ENCODE measurements at regions not wholly inside any gene's neighbourhood (a gene's known extent, or its start where the extent isn't known, plus 50 kb on each side); places are given as distances from the start of the nearest gene placed in this dataset.
"Not testable (repeated sequence)": the region's sequence is repeated elsewhere in the genome, so short reads cannot be mapped to it uniquely, and the experiment has no call there.

GRCh38 chr3:28601291-28601690, 252.7 kb upstream of the AZI2 start:
- H3K27ac ChIP-seq (ENCODE audit: insufficient read depth, low read depth, low read length, poor library complexity, severe bottlenecking): no peak overlapping the region
- 89 to 90% methylated on average over 3 to 4 of the region's 4 CpGs for WGBS, 2 experiments

DNA sequence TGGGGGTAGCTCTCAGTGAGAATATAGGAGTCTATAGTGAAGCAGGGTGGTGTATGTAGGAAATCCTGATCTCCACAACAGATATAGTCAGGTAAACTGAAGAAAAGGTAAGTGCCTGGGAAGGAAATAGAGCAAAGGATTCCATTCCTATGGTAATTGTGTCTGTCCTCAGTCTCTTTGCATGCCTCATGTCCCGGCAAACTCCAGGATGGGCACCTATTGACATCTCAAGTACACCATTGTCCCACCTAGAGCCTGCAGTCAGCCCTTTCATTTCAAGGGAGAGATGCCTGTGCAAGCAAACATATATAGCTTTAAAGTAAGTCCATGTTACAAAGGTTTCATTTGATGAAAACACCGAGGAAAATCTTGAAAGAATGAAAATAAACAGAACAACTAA, 257.7 kb upstream of the AZI2 start:
- Histone ChIP-seq H3K9me3 (ENCODE audit: control insufficient read depth, low read length) (no peaks in the 10 kb centered on the region), H3K36me3 (ENCODE audit: control insufficient read depth, insufficient read depth, low read length) (no peaks in the 10 kb centered on the region), H3K27me3 (ENCODE audit: control insufficient read depth, insufficient read depth, low read length, poor library complexity, severe bottlenecking) (no peaks in the 10 kb centered on the region), H3K4me3 (ENCODE audit: insufficient read depth, low read depth, low read length) (no peak overlapping the region), H3K4me1 (ENCODE audit: control insufficient read depth, insufficient read depth, low read length) (no peaks in the 10 kb centered on the region), H3K27ac (ENCODE audit: insufficient read depth, low read depth, low read length, poor library complexity, severe bottlenecking) (no peak overlapping the region)
- WGBS, 2 experiments: 91 to 95% methylated on average over 1 of the region's 2 CpGs

More at GRCh38 chr3:28601291-28601690, 252.7 kb upstream of the AZI2 start:
- Histone ChIP-seq H3K9me3 (ENCODE audit: control insufficient read depth, low read length) (no peaks in the 10 kb centered on the region), H3K27me3 (ENCODE audit: control insufficient read depth, insufficient read depth, low read length, poor library complexity, severe bottlenecking) (no peaks in the 10 kb centered on the region), H3K4me3 (ENCODE audit: insufficient read depth, low read depth, low read length) (no peak overlapping the region), H3K4me1 (ENCODE audit: control insufficient read depth, insufficient read depth, low read length) (no peaks in the 10 kb centered on the region), H3K36me3 (ENCODE audit: control insufficient read depth, insufficient read depth, low read length) (no peaks in the 10 kb centered on the region)

DNA sequence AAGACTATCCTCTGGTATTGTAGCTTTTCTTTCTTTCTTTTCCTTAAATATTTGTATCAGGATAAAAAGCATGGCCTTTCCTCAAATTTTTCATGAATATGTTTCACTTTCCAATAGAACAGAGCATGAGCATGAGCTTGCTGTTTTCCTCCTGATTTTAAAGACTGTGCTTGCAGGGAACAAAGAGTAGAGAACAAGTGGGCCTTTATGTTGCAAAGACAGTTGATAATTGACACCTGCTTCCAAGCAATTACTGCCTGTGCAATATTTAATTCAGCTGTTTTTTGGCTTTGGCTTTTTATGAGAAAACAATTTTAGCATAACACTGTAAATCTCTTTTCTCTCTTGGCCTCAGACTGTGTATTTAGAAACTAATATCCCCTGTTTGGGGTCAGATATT, 263.6 kb upstream of the AZI2 start:
- Histone ChIP-seq H3K4me1 (ENCODE audit: control insufficient read depth, insufficient read depth, low read length) (no peaks in the 10 kb centered on the region), H3K9me3 (ENCODE audit: control insufficient read depth, low read length) (no peaks in the 10 kb centered on the region), H3K27ac (ENCODE audit: insufficient read depth, low read depth, low read length, poor library complexity, severe bottlenecking) (no peak overlapping the region), H3K27me3 (ENCODE audit: control insufficient read depth, insufficient read depth, low read length, poor library complexity, severe bottlenecking) (no peaks in the 10 kb centered on the region), H3K36me3 (ENCODE audit: control insufficient read depth, insufficient read depth, low read length) (no peaks in the 10 kb centered on the region), H3K4me3 (ENCODE audit: insufficient read depth, low read depth, low read length) (no peak overlapping the region)

DNA sequence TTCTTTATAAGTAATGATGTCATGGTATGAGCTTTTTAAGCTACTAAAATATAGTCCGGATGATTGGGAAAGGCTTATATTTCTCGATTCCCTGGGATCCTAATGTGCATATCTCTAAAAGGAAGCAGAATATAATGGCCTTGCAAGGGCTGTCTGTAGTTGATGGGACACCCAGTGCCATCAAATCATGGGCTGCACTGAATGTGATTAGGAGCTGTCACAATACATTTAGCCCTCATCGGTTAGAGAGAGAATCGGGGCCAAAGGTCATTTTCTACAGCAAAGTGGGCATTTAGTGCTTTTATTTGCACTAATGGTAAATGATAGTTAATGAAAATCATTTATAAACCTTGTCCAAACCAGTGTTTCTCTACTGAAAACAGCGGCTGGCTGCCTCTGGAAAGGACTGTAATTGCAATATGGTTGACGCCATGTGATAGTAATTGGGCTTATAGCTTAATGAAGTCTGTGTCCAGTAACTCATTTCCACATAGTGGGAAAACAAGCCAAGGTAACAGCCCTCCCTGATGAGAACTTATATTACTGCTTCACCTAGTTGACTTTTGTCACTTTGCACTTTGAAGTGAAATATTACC, 265.0 kb upstream of the AZI2 start:
- WGBS, 2 experiments: 93 to 100% methylated on average over 6 of the region's 6 CpGs
- Histone ChIP-seq H3K4me3 (ENCODE audit: insufficient read depth, low read depth, low read length) (no peak overlapping the region), H3K9me3 (ENCODE audit: control insufficient read depth, low read length) (no peaks in the 10 kb centered on the region)

DNA sequence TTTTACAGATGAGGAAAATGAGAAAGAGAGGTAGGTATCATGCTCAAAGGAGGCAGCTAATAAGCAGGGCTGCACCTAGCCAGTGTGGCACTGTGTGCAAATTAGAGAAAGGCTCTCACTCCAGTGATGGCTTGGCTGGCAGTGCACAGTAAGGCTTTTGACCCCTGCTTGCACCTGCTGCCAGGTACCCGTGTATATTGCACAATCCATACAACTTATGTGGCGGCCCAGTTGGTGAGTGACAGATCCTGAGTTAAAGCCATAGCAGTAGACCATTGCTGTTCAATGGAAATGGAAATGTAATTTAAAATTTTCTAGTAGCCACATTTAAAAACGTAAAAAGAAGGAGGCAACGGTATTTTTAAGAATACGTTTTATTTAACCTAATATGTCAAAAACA, 266.4 kb upstream of the AZI2 start:
- no peaks in the 10 kb centered on the region for H3K4me1 ChIP-seq (ENCODE audit: control insufficient read depth, insufficient read depth, low read length)
- H3K9me3 ChIP-seq (ENCODE audit: control insufficient read depth, low read length): no peaks in the 10 kb centered on the region
- H3K36me3 ChIP-seq (ENCODE audit: control insufficient read depth, insufficient read depth, low read length): no peaks in the 10 kb centered on the region
- 90 to 96% methylated on average over 3 to 5 of the region's 5 CpGs for WGBS, 2 experiments
- H3K27ac ChIP-seq (ENCODE audit: insufficient read depth, low read depth, low read length, poor library complexity, severe bottlenecking): no peak overlapping the region
- H3K4me3 ChIP-seq (ENCODE audit: insufficient read depth, low read depth, low read length): no peak overlapping the region
- H3K27me3 ChIP-seq (ENCODE audit: control insufficient read depth, insufficient read depth, low read length, poor library complexity, severe bottlenecking): no peaks in the 10 kb centered on the region

More for the DNA sequence above, 265.0 kb upstream of the AZI2 start:
- Histone ChIP-seq H3K4me1 (ENCODE audit: control insufficient read depth, insufficient read depth, low read length) (no peaks in the 10 kb centered on the region), H3K36me3 (ENCODE audit: control insufficient read depth, insufficient read depth, low read length) (no peaks in the 10 kb centered on the region), H3K27ac (ENCODE audit: insufficient read depth, low read depth, low read length, poor library complexity, severe bottlenecking) (no peak overlapping the region), H3K27me3 (ENCODE audit: control insufficient read depth, insufficient read depth, low read length, poor library complexity, severe bottlenecking) (no peaks in the 10 kb centered on the region)

DNA sequence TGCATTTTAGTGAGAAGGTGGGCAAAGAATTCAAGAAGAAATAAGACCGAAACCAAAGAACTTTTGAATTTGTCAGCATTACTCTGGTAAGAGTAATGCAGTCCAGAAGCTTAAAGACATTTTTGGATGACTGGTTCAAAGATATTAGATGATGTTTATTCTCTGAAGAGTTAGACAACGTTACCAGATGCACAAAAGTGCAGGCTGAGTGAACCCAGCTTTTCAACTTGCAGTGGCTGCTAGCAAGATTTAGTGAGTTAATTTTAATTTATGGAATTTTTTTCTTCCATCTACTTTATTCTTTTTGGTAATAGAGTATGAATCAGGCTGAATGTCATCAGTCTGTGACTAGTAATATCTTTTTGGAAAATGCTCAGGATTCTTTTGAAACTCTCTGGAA, 267.3 kb upstream of the AZI2 start:
- no peaks in the 10 kb centered on the region for H3K27me3 ChIP-seq (ENCODE audit: control insufficient read depth, insufficient read depth, low read length, poor library complexity, severe bottlenecking)
- H3K9me3 ChIP-seq (ENCODE audit: control insufficient read depth, low read length): no peaks in the 10 kb centered on the region
- 94 to 100% methylated on average over 2 of the region's 2 CpGs for WGBS, 2 experiments
- no peak overlapping the region for H3K27ac ChIP-seq (ENCODE audit: insufficient read depth, low read depth, low read length, poor library complexity, severe bottlenecking)
- H3K4me1 ChIP-seq (ENCODE audit: control insufficient read depth, insufficient read depth, low read length): no peaks in the 10 kb centered on the region
- H3K4me3 ChIP-seq (ENCODE audit: insufficient read depth, low read depth, low read length): no peak overlapping the region
- H3K36me3 ChIP-seq (ENCODE audit: control insufficient read depth, insufficient read depth, low read length): no peaks in the 10 kb centered on the region

- Histone ChIP-seq H3K9me3 (ENCODE audit: control insufficient read depth, low read length) (no peaks in the 10 kb centered on the region), H3K4me1 (ENCODE audit: control insufficient read depth, insufficient read depth, low read length) (no peaks in the 10 kb centered on the region), H3K27me3 (ENCODE audit: control insufficient read depth, insufficient read depth, low read length, poor library complexity, severe bottlenecking) (no peaks in the 10 kb centered on the region), H3K27ac (ENCODE audit: insufficient read depth, low read depth, low read length, poor library complexity, severe bottlenecking) (no peak overlapping the region), H3K36me3 (ENCODE audit: control insufficient read depth, insufficient read depth, low read length) (no peaks in the 10 kb centered on the region), H3K4me3 (ENCODE audit: insufficient read depth, low read depth, low read length) (no peak overlapping the region)
- 100% methylated on average over 1 of the region's 1 CpG; no CpG with 5 or more reads in 1 of the 2 experiments for WGBS, 2 experiments
Measured at GRCh38 chr3:28617821-28618220, 269.2 kb upstream of the AZI2 start.

DNA sequence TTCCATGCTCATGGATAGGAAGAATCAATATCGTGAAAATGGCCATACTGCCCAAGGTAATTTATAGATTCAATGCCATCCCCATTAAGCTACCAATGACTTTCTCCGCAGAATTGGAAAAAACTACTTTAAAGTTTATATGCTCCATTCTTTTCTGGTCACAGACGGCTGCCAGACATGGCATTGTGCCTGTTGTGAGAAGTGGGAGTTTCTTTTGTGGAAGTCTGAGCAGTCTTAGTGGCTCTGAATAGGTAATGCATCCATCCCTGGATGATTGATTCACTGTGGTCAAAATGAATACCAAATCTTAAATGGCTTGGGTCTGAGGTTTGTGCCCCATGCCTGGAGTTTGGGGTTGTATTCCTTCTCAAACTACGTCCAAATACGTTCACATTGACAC, 274.5 kb upstream of the AZI2 start:
- 87 to 92% methylated on average over 3 to 5 of the region's 5 CpGs for WGBS, 2 experiments
- Histone ChIP-seq H3K27me3 (ENCODE audit: control insufficient read depth, insufficient read depth, low read length, poor library complexity, severe bottlenecking) (no peaks in the 10 kb centered on the region), H3K36me3 (ENCODE audit: control insufficient read depth, insufficient read depth, low read length) (no peaks in the 10 kb centered on the region), H3K27ac (ENCODE audit: insufficient read depth, low read depth, low read length, poor library complexity, severe bottlenecking) (no peak overlapping the region), H3K9me3 (ENCODE audit: control insufficient read depth, low read length) (no peaks in the 10 kb centered on the region), H3K4me3 (ENCODE audit: insufficient read depth, low read depth, low read length) (no peak overlapping the region), H3K4me1 (ENCODE audit: control insufficient read depth, insufficient read depth, low read length) (no peaks in the 10 kb centered on the region)

GRCh38 chr3:28624084-28624483, 275.5 kb upstream of the AZI2 start:
- H3K4me1 ChIP-seq (ENCODE audit: control insufficient read depth, insufficient read depth, low read length): no peaks in the 10 kb centered on the region
- no peaks in the 10 kb centered on the region for H3K9me3 ChIP-seq (ENCODE audit: control insufficient read depth, low read length)
- WGBS, 2 experiments: 95 to 100% methylated on average over 2 of the region's 3 CpGs
- H3K4me3 ChIP-seq (ENCODE audit: insufficient read depth, low read depth, low read length): no peak overlapping the region
- no peak overlapping the region for H3K27ac ChIP-seq (ENCODE audit: insufficient read depth, low read depth, low read length, poor library complexity, severe bottlenecking)
- no peaks in the 10 kb centered on the region for H3K36me3 ChIP-seq (ENCODE audit: control insufficient read depth, insufficient read depth, low read length)
- no peaks in the 10 kb centered on the region for H3K27me3 ChIP-seq (ENCODE audit: control insufficient read depth, insufficient read depth, low read length, poor library complexity, severe bottlenecking)

DNA sequence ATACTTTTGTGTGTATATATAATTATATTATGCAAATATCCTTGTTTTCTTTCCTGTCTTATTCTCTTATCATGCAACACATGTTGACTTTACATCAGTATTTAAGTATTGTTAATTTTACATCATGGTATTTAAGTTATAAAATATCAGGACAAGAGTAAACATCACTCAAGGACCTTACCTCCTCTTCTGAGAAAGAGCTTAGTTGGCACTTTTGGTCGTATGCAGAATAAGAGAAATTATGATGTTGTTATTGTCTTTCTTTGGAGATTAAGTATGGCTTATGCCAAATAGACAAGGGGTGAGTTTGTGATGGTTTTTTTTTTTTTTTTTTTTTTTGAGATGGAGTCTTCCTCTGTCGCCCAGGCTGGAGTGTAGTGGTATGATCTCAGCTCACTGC, 279.2 kb upstream of the AZI2 start:
- H3K9me3 ChIP-seq (ENCODE audit: control insufficient read depth, low read length); H3K36me3 ChIP-seq (ENCODE audit: control insufficient read depth, insufficient read depth, low read length); H3K4me3 ChIP-seq (ENCODE audit: insufficient read depth, low read depth, low read length); H3K27me3 ChIP-seq (ENCODE audit: control insufficient read depth, insufficient read depth, low read length, poor library complexity, severe bottlenecking); H3K27ac ChIP-seq (ENCODE audit: insufficient read depth, low read depth, low read length, poor library complexity, severe bottlenecking); H3K4me1 ChIP-seq (ENCODE audit: control insufficient read depth, insufficient read depth, low read length): not testable (repeated sequence)
- WGBS, 2 experiments: 67 to 70% methylated on average over 1 to 2 of the region's 2 CpGs

GRCh38 chr3:28634019-28634418, 285.4 kb upstream of the AZI2 start:
- Histone ChIP-seq H3K36me3 (ENCODE audit: control insufficient read depth, insufficient read depth, low read length) (no peaks in the 10 kb centered on the region), H3K4me3 (ENCODE audit: insufficient read depth, low read depth, low read length) (no peak overlapping the region), H3K4me1 (ENCODE audit: control insufficient read depth, insufficient read depth, low read length) (no peaks in the 10 kb centered on the region), H3K27me3 (ENCODE audit: control insufficient read depth, insufficient read depth, low read length, poor library complexity, severe bottlenecking) (no peaks in the 10 kb centered on the region), H3K27ac (ENCODE audit: insufficient read depth, low read depth, low read length, poor library complexity, severe bottlenecking) (no peak overlapping the region), H3K9me3 (ENCODE audit: control insufficient read depth, low read length) (no peaks in the 10 kb centered on the region)
- WGBS, 2 experiments: 91 to 97% methylated on average over 2 of the region's 2 CpGs
